ENCODE measurements at regions not wholly inside any gene's neighbourhood (a gene's known extent, or its start where the extent isn't known, plus 50 kb on each side); places are given as distances from the start of the nearest gene placed in this dataset.

DNA sequence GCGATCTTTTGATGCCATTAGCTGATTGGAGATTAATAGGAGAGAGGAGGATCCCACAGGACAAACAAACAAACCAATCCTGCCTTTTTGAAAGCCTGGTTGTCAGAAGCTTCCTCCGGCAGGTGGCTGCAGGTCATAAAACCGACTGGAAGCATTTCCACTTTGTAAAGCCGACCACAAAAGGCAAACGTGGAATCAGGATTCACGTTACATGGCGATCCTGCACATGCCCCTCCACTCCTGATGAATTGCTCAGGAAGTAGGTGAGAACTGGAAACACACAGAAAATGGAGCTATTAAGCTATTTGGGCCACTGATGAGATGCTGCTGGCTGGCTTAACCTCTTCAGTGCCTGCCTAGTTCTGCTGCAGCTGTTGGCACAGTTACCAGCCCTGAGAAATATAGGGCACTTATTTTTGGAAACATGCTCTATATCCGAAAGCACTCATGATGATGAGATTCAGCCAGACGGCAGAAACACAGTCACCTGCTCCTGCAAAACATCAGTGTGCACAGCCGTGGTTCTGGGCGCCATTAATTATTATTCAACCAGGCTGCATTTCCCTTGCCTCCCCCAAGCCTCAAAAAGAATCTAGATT is 110.3 kb upstream of the ST6GAL2 start:
- H3K56ac ChIP-seq (ENCODE audit: insufficient read length, low read depth, low read length) = no peak overlapping the region
- no peak overlapping the region for H3K14ac ChIP-seq (ENCODE audit: insufficient read depth, low read length)
- no peak overlapping the region for H2BK15ac ChIP-seq (ENCODE audit: low read depth, low read length)
- no peak overlapping the region for H4K5ac ChIP-seq (ENCODE audit: insufficient read length, low read depth, low read length)
- H4K20me1 ChIP-seq (ENCODE audit: control insufficient read depth, insufficient read depth, insufficient read length) = no peaks in the 10 kb centered on the region
- no peak overlapping the region for H2AK5ac ChIP-seq (ENCODE audit: insufficient read length, low read length)
- no peak overlapping the region for H2BK12ac ChIP-seq (ENCODE audit: insufficient read length, low read depth, low read length)
- no peak overlapping the region for H4K91ac ChIP-seq (ENCODE audit: insufficient read length, low read depth, low read length)
- Mint-ChIP-seq H3K9me3 (no peaks in the 10 kb centered on the region), H3K27ac (no peak overlapping the region), H3K27me3 (ENCODE audit: low read depth) (peaks cover 6% of the 10 kb centered on the region), H3K4me3 (no peak overlapping the region), H3K36me3 (ENCODE audit: insufficient read depth in 1 of 3, low read depth in 3 of 3) (no peaks in the 10 kb centered on the region; a peak in 1 of 7 replicates), H3K4me1 (peaks cover 8 to 9% of the 10 kb centered on the region in 2 experiments)
- H2AFZ ChIP-seq (ENCODE audit: low read length) = no peak overlapping the region
- H4K8ac ChIP-seq (replicated peaks; ENCODE audit: insufficient read length, low read depth, low read length) = no peak overlapping the region
- H3K18ac ChIP-seq (ENCODE audit: insufficient read length, low read depth, low read length) = no peak overlapping the region
- H3K27me3 ChIP-seq (ENCODE audit: insufficient read depth, low read length) = no peaks in the 10 kb centered on the region
- H3K4me1 ChIP-seq (ENCODE audit: insufficient read depth, low read length) = peaks cover 5% of the 10 kb centered on the region; the same call in 1 of the 2 replicates
- H3K23me2 ChIP-seq (ENCODE audit: insufficient read length, low read depth, low read length, poor library complexity, severe bottlenecking) = no peaks in the 10 kb centered on the region
- H3K9ac ChIP-seq (ENCODE audit: extremely low read depth, insufficient read length, low read length) = no peak overlapping the region
- H3K27ac ChIP-seq (ENCODE audit: insufficient read length, low read depth, low read length) = no peak overlapping the region
- H2BK120ac ChIP-seq (ENCODE audit: low read depth, low read length, poor library complexity, severe bottlenecking) = no peak overlapping the region
- no peaks in the 10 kb centered on the region for H3K79me2 ChIP-seq (ENCODE audit: insufficient read depth, low read length)
- no peak overlapping the region for H2BK5ac ChIP-seq (ENCODE audit: insufficient read length, low read length)
- H3K4me2 ChIP-seq (ENCODE audit: insufficient read depth, insufficient read length, low read length) = no peak overlapping the region
- no peak overlapping the region for H3K4ac ChIP-seq (ENCODE audit: low read depth, low read length)
- no peak overlapping the region for H2BK20ac ChIP-seq (ENCODE audit: low read depth, low read length, poor library complexity, severe bottlenecking)
- H3K9me3 ChIP-seq (ENCODE audit: control insufficient read depth, low read depth, low read length) = no peaks in the 10 kb centered on the region
- no CpG with 5 or more reads among the region's 11 CpGs for WGBS (ENCODE audit: extremely low coverage, insufficient read length, low lambda C conversion rate)
- DNase-seq = no peak
- no peak overlapping the region for H3K23ac ChIP-seq (ENCODE audit: insufficient read length, low read depth, low read length)
- H3K79me1 ChIP-seq (ENCODE audit: insufficient read depth, low read depth, low read length, poor library complexity, severe bottlenecking) = no peaks in the 10 kb centered on the region
- TF ChIP-seq, protein P1, sequence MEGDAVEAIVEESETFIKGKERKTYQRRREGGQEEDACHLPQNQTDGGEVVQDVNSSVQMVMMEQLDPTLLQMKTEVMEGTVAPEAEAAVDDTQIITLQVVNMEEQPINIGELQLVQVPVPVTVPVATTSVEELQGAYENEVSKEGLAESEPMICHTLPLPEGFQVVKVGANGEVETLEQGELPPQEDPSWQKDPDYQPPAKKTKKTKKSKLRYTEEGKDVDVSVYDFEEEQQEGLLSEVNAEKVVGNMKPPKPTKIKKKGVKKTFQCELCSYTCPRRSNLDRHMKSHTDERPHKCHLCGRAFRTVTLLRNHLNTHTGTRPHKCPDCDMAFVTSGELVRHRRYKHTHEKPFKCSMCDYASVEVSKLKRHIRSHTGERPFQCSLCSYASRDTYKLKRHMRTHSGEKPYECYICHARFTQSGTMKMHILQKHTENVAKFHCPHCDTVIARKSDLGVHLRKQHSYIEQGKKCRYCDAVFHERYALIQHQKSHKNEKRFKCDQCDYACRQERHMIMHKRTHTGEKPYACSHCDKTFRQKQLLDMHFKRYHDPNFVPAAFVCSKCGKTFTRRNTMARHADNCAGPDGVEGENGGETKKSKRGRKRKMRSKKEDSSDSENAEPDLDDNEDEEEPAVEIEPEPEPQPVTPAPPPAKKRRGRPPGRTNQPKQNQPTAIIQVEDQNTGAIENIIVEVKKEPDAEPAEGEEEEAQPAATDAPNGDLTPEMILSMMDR (conservative IDR thresholded peaks at IDR 0.05) = no peak
- no peak overlapping the region for H3T11ph ChIP-seq (ENCODE audit: low read length)

Measured in H9 (cell line).